NCI-H1092 (cell line): ENCODE measurements at regions not wholly inside any gene's neighbourhood (a gene's known extent, or its start where the extent isn't known, plus 50 kb on each side); places are given as distances from the start of the nearest gene placed in this dataset.
"Not testable (repeated sequence)": the region's sequence is repeated elsewhere in the genome, so short reads cannot be mapped to it uniquely, and the experiment has no call there.

Source experiments
- DNase-seq: peaks from one replicate; lab custom pipeline; 2025; lab: John Stamatoyannopoulos, UW

DNA sequence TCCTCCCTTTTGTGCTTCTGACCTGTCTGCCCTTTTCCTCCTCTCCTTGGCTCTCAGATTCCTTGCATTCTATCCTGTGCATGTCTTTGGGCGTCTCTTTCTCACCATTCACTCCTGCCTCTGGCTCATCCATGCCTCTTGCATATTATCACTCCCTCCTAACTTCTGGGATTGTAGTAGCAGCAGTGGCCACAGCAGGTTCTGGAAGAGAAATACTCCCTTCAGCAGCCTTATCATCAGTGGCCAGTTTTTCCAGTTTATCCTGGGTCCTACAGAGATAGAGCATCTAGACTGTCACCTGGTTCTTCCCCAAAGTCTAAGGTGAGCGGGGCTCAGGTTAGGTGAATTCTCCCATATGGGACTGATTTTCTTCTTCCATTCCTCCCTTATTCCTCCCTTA, 354.0 kb upstream of the CCL2 start:
- no peak for DNase-seq

DNA sequence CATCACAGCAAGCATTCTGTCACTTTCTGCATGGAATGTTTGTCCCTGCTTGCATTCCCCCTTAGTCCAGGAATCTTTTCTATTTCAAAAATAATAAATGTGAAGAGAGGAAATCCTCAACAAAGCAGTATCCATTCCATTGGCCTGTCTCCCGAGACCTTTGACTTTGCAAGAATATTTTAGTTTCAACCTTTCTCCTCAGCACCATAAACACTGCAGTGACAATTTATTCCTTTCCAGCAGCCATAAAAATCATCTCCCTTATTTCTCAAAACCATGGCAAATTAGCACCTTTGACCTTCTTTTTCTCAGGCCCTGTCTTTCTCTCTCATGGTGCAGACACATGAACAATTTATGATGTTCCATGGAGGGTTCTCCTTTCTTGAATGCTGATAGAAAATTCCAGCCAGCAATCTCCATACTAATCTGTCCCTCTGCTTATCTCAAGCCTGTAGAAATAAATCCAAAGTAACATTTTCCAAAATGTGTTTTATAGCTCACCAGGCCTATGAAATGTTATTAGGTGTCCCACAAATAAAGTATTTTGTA, 352.1 kb upstream of the CCL2 start:
- DNase-seq, result no peak

DNA sequence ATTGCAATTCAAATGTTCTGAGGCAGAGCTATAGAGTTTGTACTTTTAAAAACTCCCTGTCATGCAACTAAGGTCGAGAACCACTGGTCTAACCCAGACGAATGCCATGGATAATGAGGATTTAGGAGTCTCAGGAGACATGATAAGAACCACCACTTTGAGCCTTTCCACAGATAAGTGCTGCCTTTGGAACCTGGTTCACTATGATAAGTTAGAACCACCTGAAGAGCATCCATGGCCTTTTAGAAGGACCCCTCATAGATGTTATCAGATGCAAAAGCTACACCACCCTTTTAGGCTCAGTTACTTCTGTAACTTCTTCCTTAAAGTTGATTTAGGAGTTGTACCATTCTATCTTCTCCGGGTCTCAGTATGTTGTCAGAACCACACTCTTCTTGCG, 350.6 kb upstream of the CCL2 start:
- no peak for DNase-seq

DNA sequence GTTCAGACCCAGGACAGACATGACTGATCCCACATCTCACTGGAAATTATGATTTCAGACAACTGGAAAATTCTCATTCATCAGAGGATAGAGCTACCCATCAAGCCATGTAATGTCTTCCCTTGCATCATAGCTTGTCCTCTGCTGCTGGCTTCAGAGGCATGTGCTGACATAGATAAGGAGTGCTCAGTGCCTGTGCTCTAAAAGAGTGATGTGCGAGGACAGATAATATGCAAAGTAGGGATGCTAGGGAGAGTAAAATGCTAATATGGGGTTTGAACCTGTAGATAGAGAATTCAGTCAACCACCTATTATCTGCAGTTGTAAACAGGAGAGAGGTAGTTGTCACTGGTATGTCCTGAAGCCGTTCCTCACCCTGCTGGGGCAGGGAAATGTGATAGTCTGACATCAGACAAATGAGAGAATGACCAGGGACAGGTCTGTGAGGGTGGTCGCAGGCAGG, 349.7 kb upstream of the CCL2 start:
- no peak for DNase-seq

DNA sequence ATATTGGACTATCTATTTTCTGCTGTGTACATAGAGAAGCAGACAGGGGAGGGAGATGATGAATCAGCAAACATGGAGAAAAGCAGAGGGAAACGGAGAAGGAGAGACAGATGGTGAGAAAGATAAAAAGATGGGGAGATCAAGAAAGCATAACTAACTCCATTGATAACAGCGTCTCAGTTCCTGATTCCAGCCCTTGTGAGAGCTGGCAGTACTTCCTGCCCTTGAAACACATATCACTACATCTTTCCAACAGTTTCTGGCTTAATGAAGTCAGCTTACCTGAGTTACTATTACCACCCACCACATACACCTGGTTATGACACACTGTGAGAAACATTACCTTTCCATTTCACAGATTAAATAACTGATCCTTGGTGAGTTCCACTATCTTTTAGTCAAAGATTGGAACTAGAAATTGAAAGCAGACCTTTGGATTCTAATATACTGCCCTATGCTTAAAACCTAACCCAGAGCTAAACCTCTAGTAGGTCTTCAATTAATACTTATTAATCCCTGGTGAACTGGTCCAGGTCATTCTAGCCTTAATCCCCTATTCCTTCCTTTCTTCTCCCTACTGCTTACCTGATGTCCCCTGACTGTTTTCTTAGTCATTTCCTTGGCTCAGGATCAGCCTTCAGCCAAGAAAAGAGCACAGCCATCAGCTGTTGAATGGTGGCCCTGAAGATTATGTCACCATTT, 346.6 kb upstream of the CCL2 start:
- DNase-seq, result no peak

DNA sequence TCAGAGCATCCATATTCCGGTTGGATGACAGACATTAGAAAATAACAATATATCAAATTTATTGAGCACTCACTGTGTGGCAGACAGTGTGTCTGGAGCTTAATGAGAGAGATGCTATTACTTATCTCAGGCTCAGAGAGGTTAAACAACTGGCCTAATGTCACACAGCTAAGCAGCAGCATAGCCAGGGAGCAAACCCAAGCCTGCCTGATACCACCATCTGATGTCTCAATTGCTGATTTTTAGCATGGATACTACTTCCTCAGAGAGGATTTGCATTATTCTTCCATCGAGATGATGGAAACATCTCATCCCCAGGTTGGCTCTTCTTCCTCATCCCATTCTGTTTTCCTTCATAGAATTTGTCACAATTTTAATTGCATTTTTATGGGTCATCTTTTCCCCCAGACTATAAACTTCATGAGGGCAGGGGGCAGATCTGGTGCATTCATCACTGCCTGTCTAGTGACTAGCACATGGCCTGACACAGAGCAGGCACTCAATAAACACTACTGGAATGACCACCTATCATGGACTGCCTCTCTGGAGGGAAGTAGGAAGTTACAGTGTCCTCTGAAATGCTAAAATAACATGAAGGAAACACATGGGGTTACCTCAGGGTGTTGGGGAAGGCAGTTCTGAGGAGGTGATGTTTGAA, 344.8 kb upstream of the CCL2 start:
- no peak for DNase-seq

DNA sequence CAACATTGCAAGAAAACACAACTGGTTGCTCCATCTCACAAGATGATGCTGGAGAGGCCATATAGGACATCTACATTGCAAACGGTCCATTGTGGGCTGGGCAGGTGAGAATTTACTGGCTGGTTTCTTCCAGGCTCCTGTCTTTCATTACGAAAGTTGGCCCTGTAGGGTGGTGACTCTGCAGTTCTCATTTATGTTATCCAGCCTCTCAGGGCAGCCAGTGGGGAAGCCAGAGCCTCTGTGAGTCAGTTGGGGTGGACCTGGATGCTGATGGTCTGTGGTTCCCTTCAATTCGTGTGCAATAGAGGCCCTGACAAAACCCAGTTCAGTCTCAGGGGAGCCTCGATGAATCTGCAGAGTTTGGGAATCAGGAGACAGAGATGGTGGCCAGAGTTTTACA, 341.0 kb upstream of the CCL2 start:
- no peak for DNase-seq

DNA sequence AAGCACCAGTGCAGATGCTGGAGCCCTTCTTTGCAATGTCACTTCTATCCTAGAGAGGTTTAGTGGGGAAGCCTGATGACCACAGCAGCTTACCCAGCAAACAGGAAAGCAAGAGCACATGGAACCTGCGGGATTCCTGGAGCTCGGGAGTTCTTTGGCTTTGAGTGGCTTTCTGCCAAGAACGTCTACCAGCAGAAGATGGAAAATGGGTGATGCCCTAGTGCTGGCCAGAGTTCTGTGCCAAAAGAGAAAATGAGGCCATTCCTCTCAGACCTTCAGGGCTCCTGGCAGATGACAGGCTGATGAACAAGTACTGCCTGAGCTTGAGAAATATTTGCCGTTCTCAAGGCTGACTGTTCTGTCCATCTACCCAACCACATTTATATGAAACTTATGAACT, 332.1 kb upstream of the CCL2 start:
- no peak for DNase-seq

DNA sequence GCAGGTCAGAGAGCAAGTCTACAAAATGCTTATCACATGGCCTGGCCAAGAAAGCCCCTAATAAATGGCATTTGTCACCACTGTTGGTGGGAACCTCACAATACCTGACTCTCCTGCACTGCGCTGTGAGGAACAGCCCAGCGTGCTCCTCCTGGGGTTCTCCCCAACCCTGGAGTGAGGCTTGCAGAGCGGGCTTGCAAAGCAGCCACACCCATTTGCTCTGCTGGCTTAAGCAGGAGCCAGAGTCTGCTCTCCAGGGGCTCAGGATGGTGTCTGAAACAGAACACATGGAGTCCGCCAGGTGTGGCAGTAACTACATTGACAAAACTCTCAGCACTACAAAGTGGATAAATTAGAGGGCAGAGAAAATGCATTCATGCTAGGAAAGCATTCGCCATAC, 331.0 kb upstream of the CCL2 start:
- DNase-seq, result no peak

DNA sequence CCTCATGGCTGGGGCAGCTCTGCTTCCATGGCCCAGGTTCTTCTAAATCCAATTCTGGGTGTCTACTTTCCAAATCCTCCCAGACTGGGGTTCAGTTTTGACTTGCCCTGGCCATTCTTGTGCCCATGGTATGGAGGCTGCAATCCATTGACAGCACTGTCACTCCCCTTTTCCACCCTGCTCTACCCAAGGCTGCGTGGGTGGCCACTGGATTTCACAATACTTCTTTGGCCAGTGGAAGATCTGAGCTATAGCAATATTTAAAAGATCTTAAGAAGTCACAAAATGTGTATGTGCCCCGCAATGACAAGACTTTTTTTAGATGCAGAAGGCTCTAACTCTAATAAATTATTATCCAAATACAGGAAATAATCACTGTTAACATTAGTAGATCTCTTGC, 329.4 kb upstream of the CCL2 start:
- no peak for DNase-seq

DNA sequence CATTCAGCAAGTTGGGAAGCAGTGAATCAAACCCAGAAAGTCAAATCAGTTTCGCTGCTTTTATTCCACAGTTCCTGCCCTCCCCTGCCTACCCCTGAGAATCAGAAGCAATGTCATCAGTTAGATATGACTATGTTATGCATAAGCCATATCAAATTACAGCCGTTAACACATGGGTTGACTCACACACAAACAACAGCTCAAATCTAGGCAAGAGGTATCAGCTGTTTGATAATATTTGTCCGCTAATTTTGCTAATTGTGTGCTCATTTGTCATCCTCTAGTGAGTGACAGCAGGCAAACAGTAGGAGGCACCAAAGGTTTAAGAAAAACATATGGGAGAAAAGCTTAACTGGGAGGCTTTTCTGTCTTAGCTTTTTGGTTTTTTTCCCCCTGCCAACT, 327.4 kb upstream of the CCL2 start:
- no peak for DNase-seq

DNA sequence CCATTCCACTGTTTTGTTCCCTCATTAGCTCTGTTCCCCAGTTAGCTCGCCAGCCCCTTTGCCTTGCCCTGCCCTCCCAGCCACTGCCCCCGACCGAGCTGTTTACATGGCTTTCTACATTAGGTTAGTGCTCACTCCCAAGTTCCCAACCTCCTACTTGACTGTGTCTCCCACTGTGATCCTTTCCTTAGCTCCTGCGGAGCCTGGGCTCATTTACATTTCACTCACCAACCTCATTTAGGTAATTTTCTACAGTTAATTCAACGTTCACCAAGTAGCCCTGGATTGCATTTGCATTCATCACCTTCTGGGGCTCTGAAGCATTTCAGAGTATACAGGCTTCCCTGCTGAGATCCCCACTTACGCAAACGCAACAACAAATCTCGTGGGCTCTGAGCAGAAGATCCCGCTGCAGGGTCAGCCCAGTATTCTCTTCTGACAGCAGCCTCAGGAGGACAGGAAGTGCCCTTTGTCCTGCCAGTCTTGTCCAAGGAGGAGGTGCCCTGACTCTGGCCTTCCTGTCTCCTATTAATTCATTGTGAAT, 325.8 kb upstream of the CCL2 start:
- DNase-seq, result no peak

DNA sequence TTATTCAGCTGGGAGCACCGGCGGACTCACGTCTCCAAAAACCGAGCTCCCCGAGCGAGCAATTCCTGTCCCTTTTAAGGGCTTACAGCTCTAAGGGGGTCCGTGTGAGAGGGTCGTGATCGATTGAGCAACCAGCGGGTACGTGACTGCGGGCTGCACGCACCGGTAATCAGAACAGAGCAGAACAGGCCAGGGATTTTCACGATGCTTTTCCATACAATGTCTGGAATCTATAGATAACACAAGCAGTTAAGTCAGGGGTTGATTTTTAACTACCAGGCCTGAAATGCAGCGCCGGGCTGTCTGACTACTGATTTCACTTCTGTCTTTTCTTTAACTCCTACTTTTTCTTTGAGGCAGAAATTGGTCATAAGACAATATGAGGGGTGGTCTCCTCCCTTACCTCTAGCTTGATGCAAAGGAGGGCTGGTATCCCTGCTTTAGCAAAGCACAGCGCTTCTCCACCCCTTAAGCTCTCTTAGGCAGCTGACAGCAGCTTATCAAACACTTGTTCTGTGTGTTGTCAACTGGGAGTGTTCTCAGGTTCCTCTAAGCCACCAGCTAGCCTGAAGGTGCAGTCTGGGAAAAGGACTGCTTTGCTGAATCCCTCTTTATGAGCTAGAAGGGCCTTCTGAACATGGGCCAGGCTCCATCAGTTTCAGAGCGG, 323.8 kb upstream of the CCL2 start:
- not testable (repeated sequence) for DNase-seq

DNA sequence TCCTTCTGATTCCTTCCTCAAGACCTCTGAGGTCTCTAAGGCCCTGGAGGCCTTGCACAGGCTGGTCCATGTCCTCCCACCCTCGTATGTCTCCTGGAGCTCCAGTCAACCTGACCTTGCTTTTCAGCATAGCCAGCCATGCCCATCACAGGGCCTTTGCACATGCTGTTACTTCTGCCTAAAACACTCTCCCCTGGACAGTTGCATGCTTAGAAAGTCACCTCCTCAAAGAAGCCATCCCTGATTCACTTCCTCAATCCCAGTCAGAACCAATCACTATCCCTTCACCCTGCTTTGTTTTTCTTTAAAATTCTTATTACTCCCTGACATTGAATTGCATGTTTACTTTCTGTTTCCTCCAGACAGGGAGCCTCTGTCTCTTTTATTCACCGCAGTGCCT, 322.1 kb upstream of the CCL2 start:
- DNase-seq, result no peak

DNA sequence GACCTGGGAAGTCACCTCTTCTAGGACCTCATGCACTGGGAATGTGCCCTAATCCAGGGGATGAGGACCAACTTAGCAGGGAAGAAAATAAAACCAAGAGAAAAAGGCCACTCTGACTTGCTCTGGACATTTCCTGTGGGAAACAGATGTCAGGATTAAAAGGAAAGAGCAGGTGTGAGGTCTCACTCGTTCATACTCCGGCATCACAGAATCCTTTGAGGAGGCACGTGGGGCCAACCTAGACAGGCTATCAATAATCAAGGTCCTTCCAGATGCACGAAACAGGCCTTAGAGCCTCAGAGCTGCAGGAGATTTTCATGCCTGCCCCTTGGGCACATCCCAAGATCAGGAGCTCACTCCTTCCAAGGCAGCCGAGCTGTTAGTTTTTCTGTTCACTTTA, 321.5 kb upstream of the CCL2 start:
- no peak for DNase-seq

DNA sequence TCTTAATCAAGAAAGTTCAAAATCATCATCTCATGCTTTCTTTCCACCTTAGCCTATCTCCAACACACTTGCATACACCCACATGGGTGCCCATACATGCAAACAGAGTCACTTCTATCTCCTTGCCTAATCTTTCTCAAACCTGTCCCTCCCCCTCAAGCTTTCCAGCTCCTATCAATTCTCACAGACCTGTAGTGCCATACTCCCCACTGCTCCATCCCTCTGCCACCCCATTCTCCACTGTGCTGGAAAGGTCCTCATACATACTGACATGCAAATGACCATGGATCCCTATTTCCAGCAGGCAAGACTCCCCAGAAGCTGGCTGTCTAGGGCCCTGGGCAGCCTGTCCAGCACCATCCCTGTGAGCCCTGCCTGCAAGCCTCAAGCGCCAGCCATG, 320.4 kb upstream of the CCL2 start:
- no peak for DNase-seq

DNA sequence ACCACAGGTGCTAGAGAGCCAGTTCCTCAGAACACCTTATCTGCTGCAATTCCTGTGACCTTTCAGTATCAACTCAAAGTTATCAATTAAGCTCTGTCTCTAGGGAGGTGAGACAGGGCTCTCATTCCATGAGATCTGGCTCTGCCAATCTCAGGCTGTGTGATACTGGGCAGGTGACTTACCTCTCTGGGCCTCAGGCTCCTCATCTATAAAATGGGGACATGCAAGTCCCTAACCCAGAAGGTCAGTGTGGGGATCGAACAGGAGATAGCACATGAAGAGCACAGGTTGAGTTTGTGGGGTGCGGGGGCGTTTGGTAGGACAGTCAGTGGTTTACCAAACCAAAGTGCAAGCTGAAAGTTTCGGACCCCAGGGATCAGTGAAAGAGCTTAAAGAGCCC, 319.3 kb upstream of the CCL2 start:
- no peak for DNase-seq

DNA sequence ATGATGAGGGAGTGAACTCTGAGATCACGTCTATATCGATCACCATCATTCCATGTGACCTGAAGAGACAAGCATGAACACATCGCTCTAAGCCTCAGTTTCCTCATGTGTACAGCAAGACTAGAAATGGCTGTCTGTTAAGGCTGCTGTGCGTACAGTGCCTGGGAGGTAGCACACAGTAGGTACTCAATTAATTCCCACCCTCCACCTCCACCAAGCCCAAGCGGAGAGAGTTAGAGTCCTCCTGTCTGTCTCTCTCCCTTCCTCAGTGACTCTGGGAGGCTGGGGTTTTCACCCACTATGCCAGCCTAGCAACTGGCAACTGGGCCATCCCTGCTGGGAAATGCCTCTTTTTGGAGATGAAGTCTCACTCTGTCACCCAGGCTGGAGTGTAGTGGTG, 318.3 kb upstream of the CCL2 start:
- DNase-seq, result no peak

DNA sequence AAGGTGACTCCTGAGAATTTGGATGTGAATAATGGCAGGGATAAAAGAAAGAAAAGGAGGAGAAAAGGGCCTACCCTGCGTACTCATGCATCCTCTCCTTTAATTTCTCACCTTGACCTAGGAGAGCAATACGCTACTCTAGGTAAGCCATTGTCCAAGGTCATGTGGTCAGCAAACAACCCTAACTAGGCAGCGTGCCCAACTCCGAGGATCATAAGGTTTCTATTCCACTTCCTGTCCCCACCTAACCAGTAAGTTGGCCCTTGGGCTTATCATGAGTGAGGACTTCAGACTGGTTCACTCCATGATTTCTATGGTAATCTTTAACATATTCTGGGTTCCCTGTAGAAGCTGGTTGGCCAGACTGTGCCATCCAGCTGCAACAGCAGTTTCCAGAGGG, 315.1 kb upstream of the CCL2 start:
- no peak for DNase-seq

DNA sequence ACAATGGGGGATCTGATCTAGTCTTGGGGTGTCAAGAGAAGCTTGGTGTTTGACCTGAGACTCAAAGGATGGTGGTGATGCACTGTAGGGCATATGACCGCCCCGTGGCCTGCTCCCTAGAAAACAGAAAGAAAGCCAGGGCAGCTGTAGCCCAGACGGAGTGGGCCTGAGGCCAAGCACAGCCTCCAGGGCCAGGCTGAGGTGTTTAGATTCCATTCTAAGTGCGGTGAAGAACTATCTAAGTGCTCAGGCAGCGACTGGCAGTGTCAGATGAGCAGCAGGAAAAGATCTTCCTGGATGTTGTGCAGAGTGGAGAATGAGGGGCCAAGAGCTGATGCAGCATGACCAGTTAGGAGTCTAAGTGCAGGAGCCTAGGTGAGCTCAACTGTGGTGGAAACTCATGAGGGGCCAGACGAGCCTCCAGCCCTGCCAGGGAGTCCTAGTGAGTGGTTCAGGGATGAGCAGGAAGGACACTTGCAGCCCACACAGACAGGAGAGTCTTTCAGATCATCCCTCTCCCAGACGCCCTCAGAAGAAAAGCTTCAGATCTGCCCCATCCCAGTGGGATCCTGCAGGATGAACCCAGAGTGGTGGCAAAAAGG, 314.2 kb upstream of the CCL2 start:
- no peak for DNase-seq

DNA sequence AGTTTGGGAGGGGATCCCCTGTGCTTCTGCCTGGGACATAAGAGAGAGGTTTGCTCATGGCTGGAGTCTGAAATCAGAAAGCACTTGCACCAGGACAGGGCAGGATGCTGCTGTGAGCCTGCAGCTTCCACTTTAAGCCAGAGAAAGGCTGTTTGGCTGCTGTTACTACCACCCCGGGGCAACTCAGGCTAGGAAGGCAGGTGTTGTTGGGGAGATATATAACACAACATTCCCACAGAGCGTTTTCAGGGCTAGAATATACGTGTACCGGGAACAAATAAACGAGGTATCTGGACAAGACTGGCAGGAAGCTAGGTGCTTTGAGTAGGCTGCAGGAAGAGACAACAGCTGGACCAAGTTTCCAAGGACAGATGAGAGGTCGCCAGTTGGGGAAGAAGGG, 313.3 kb upstream of the CCL2 start:
- DNase-seq, result no peak

DNA sequence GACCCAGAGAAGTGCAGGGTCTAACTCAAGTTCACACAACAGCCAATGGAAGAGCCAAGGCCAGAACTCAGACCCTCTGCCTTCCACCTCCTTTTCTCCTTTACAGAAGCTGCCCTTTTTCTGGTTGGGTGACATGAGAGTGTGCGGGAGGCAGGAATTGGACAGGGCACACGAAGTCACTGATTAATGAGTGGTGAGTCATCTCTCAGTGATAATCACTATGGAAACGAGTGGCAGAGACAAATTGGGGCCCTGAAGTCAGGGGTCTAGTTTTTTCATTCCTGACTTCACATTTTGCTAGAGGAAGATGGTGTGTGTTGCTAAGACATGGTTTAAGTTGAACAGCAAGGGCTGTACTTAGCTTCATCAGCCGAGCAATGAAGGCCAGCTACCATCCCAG, 312.7 kb upstream of the CCL2 start:
- DNase-seq, result no peak

DNA sequence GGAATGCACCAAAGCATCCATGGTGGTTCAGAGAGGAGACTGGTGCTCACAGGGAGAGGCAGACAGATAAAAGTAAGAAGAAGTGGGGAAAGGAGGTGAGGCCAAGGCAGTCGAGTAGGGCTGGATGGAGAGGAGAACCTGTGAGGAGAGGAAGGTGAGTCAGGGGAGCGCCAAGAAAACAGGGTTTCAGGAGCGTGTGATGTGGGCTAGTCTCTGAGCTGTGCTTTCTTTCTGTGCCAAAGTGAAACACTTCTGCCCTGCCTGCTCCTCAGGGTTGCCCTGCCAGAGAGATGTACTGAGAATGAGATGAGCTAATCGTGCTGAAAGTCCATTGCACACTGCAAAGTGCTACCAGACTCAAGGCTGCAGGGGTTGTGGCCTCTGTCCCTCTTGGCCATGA, 310.7 kb upstream of the CCL2 start:
- no peak for DNase-seq
